KMS-11 (cell line): ENCODE measurements at regions not wholly inside any gene's neighbourhood (a gene's known extent, or its start where the extent isn't known, plus 50 kb on each side); places are given as distances from the start of the nearest gene placed in this dataset.

Experiments used
- H2AFZ ChIP-seq: fragments of 200-600 bp; sonication (generic); 2 replicates; pipeline ENCODE4 v1.6.1; 2016; ENCODE audit warnings: antibody characterized with exemption, mixed run types, low read depth
- H3K27ac ChIP-seq: fragments of 200-600 bp; sonication (generic); 2 replicates; pipeline ENCODE4 v1.6.1; 2016; ENCODE audit warnings: mild to moderate bottlenecking, mixed run types
- H3K27me3 ChIP-seq: fragments of 200-600 bp; sonication (generic); 2 replicates; pipeline ENCODE4 v1.6.1; 2017; ENCODE audit warnings: mild to moderate bottlenecking, low read depth, mixed run types, moderate library complexity; ENCODE audit not compliant: insufficient read depth
- H3K36me3 ChIP-seq: fragments of 200-600 bp; sonication (generic); 2 replicates; pipeline ENCODE4 v1.6.1; 2017; ENCODE audit warnings: mild to moderate bottlenecking, mixed run types; ENCODE audit not compliant: insufficient read depth
- H3K4me1 ChIP-seq: fragments of 200-600 bp; sonication (generic); 2 replicates; pipeline ENCODE4 v1.6.1; 2016; ENCODE audit warnings: mild to moderate bottlenecking, low read depth, mixed run types; ENCODE audit not compliant: poor library complexity, severe bottlenecking
- H3K4me2 ChIP-seq: fragments of 200-600 bp; sonication (generic); 2 replicates; pipeline ENCODE4 v1.7.0; 2016; ENCODE audit warnings: mild to moderate bottlenecking, mixed run types
- H3K4me3 ChIP-seq: fragments of 200-600 bp; sonication (generic); IDR thresholded peaks from 2 replicates; pipeline ENCODE4 v1.6.1; 2017; ENCODE audit warnings: low read depth, low read length, mixed read lengths; ENCODE audit not compliant: insufficient read depth
- H3K79me2 ChIP-seq: fragments of 200-600 bp; sonication (generic); 2 replicates; pipeline ENCODE4 v1.6.1; 2016; ENCODE audit warnings: low read depth, mixed run types; ENCODE audit not compliant: insufficient read depth
- H3K9ac ChIP-seq: fragments of 200-600 bp; sonication (generic); 2 replicates; pipeline ENCODE4 v1.6.1; 2016; ENCODE audit warnings: mild to moderate bottlenecking, mixed run types
- H4K20me1 ChIP-seq: fragments of 200-600 bp; sonication (generic); 2 replicates; pipeline ENCODE4 v1.6.1; 2016; ENCODE audit warnings: mild to moderate bottlenecking, mixed run types; ENCODE audit not compliant: insufficient read depth
- CTCF ChIP-seq: fragments of 200-600 bp; sonication (generic); conservative IDR thresholded peaks from 2 replicates; pipeline ENCODE4 v1.6.1; 2017; ENCODE audit warnings: low read depth, mild to moderate bottlenecking, antibody characterized with exemption, low read length, moderate library complexity, mixed read lengths

GRCh38 chr15:98387866-98388265 lies 260.5 kb upstream of the IGF1R start:
- Histone ChIP-seq H3K4me3 (no peak overlapping the region), H3K27ac (no peak overlapping the region), H3K4me2 (no peak overlapping the region), H3K9ac (no peak overlapping the region), H3K27me3 (no peaks in the 10 kb centered on the region), H4K20me1 (no peaks in the 10 kb centered on the region), H3K4me1 (no peaks in the 10 kb centered on the region), H3K79me2 (no peaks in the 10 kb centered on the region), H3K36me3 (no peaks in the 10 kb centered on the region), H2AFZ (no peak overlapping the region)
- no peak for TF ChIP-seq CTCF

DNA sequence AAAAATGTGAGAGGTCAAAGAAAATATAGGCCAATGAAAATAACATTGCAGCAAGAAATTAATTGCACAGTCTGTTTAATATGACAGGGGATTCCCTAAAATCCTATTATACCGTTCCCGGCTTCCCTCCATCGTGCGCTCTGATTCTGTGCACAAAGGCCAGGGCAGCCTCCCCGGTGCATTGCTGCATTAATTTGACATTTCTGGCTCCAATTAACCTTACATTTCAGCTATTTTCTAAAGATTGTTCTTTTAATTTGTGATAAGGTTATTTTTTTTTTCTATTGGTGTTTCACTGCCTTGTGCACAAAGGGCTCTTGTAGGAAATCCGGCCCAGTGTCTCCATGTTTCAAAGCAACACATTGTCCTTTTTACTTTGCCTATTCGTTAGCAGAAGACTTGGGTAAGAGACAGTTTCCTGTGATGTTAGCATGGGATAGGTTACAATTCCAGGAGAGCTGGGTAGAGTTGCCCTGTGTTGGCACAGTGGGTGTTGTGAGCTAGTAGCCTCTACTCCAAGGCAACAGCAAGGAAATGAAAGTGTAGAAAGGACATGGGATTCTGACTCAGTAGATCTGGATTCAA lies 257.3 kb upstream of the IGF1R start:
- H3K36me3 ChIP-seq: no peaks in the 10 kb centered on the region
- H3K4me3 ChIP-seq: no peak overlapping the region
- no peak overlapping the region for H3K4me2 ChIP-seq
- H3K79me2 ChIP-seq: no peaks in the 10 kb centered on the region
- H2AFZ ChIP-seq: no peak overlapping the region
- H3K27me3 ChIP-seq: no peaks in the 10 kb centered on the region
- H4K20me1 ChIP-seq: no peaks in the 10 kb centered on the region
- H3K4me1 ChIP-seq: no peaks in the 10 kb centered on the region
- H3K27ac ChIP-seq: no peak overlapping the region
- no peak overlapping the region for H3K9ac ChIP-seq
- TF ChIP-seq CTCF: no peak

DNA sequence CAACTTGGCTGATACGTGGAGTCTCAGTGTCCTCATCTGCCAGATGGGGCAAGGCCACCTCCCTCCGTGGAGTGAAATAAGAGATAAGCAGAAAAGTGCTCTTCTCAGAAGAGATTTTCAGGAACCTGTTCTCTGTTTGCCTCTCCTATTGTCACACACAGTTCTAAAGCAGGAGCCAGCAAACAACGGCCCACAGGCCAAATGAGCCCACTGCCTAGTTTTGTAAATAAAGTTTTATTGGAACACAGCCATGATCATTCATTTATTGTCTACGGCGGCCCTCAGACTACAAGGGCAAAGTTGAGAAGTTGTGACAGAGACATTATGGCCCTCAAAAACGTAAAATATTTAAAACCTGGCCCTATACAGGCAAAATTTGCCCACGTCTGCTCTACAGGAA lies 256.8 kb upstream of the IGF1R start:
- H3K4me1 ChIP-seq: no peaks in the 10 kb centered on the region
- TF ChIP-seq CTCF: no peak

DNA sequence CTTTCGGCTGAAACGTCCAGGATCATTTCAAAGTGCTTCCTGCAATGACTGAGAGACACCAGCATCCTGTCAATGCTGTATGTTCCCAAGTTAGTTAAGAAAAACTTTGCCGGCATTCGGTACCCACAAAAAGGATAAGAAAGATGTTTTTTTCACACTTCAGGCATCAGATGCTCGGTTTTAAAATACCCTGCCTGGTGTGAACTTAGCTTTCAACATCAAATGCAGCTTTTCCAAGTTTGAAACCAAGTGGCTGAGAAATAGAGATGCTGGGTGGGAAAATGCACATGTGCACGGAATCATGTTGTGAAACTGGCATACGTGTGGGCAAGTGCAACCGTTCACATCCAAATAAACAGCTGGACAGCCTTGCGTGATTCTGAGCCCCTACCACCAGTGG lies 254.9 kb upstream of the IGF1R start:
- H4K20me1 ChIP-seq: no peaks in the 10 kb centered on the region
- no peak overlapping the region for H3K4me2 ChIP-seq
- H3K9ac ChIP-seq: no peak overlapping the region
- H3K4me3 ChIP-seq: no peak overlapping the region
- no peaks in the 10 kb centered on the region for H3K27me3 ChIP-seq
- TF ChIP-seq CTCF: no peak
- H2AFZ ChIP-seq: no peak overlapping the region
- no peaks in the 10 kb centered on the region for H3K79me2 ChIP-seq
- no peaks in the 10 kb centered on the region for H3K4me1 ChIP-seq
- H3K36me3 ChIP-seq: no peaks in the 10 kb centered on the region
- no peak overlapping the region for H3K27ac ChIP-seq

More for the DNA sequence above, 256.8 kb upstream of the IGF1R start:
- Histone ChIP-seq H4K20me1 (no peaks in the 10 kb centered on the region), H3K27me3 (no peaks in the 10 kb centered on the region), H3K36me3 (no peaks in the 10 kb centered on the region), H3K4me2 (no peak overlapping the region), H3K9ac (no peak overlapping the region), H3K79me2 (no peaks in the 10 kb centered on the region), H3K4me3 (no peak overlapping the region), H2AFZ (no peak overlapping the region), H3K27ac (no peak overlapping the region)

- TF ChIP-seq CTCF: no peak
- Histone ChIP-seq H3K9ac (no peak overlapping the region), H3K27me3 (no peaks in the 10 kb centered on the region), H2AFZ (no peak overlapping the region), H3K36me3 (no peaks in the 10 kb centered on the region), H3K79me2 (no peaks in the 10 kb centered on the region), H3K4me3 (no peak overlapping the region), H3K4me2 (no peak overlapping the region), H3K27ac (no peak overlapping the region), H4K20me1 (no peaks in the 10 kb centered on the region), H3K4me1 (no peaks in the 10 kb centered on the region)
Measured at GRCh38 chr15:98394546-98394945, 253.8 kb upstream of the IGF1R start.
